ENCODE measurements at regions not wholly inside any gene's neighbourhood (a gene's known extent, or its start where the extent isn't known, plus 50 kb on each side); places are given as distances from the start of the nearest gene placed in this dataset.

DNA sequence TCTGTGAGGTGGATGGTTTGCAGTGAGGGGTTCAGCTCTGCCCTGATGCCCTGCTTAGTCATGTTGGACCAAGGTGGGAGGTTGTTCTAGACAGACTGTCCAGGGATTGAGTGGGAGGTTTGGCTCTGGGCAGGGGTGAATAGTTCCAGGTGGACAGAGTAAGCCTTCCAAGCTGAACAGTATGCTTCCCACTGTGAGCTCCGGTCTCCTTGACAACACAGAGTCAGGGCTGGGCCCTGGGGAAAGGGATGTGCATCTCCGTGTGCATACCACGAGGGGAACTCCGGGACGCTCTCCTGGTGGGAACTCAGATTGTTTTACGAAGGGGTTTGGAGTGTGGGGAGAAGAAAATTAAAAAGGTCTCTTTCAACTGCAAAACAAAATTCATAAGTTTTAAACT, 174.7 kb downstream of the DHX35 start:
- Histone ChIP-seq H3K27ac (no peak overlapping the region), H3K4me1 (no peaks in the 10 kb centered on the region), H3K27me3 (no peaks in the 10 kb centered on the region), H3K36me3 (no peaks in the 10 kb centered on the region), H3K4me3 (no peak overlapping the region), H3K9me3 (no peaks in the 10 kb centered on the region)
- intact Hi-C loops (cut with DNase I): no loop called here
- DNase-seq (ENCODE audit: extremely low spot score in 2 of 2): no peak
- TF ChIP-seq, protein P1, sequence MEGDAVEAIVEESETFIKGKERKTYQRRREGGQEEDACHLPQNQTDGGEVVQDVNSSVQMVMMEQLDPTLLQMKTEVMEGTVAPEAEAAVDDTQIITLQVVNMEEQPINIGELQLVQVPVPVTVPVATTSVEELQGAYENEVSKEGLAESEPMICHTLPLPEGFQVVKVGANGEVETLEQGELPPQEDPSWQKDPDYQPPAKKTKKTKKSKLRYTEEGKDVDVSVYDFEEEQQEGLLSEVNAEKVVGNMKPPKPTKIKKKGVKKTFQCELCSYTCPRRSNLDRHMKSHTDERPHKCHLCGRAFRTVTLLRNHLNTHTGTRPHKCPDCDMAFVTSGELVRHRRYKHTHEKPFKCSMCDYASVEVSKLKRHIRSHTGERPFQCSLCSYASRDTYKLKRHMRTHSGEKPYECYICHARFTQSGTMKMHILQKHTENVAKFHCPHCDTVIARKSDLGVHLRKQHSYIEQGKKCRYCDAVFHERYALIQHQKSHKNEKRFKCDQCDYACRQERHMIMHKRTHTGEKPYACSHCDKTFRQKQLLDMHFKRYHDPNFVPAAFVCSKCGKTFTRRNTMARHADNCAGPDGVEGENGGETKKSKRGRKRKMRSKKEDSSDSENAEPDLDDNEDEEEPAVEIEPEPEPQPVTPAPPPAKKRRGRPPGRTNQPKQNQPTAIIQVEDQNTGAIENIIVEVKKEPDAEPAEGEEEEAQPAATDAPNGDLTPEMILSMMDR (IDR thresholded peaks at IDR 0.05): no peak
- no peak for TF ChIP-seq POLR2AphosphoS5 (IDR thresholded peaks at IDR 0.05; ENCODE audit: insufficient read depth in 1 of 2, low read depth in 1 of 2)
- no peak for TF ChIP-seq POLR2A (IDR thresholded peaks at IDR 0.05)

DNA sequence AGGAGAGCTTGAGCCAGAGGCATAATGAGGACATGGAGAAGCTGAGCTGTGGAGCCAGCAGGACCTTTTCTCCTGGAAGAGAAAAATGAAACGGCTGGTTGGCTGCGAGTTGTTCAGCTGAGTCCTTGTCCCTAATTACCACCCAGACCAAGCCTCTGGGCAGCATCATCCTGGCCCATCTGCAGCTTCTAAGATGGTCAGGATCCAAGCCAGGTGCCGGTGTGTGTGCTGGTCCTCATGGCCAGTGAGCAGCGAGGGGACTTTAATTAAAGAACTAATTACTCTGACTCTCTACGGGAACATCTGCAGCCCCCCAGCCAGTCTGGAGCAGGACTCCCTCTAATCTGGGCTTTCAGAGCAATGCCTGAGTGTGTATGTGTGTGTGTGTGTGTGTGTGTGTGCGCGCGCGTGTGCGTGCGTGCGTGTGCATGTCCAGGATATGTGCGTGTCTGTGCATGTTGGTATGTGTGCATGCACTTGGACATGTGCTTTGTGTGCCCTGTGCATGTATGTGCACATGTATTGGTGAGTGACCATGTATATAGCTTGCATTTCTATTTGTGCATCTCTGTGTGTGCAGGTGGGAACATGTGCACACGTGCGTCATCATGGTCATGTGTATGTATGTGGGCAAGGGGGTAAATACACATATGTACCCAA, 173.9 kb downstream of the DHX35 start:
- intact Hi-C loops (cut with DNase I): no loop called here
- no peaks in the 10 kb centered on the region for H3K9me3 ChIP-seq
- H3K4me3 ChIP-seq: no peak overlapping the region
- TF ChIP-seq, protein P1 (IDR thresholded peaks at IDR 0.05): no peak
- TF ChIP-seq POLR2A (IDR thresholded peaks at IDR 0.05): no peak
- TF ChIP-seq POLR2AphosphoS5 (IDR thresholded peaks at IDR 0.05; ENCODE audit: insufficient read depth in 1 of 2, low read depth in 1 of 2): no peak
- no peaks in the 10 kb centered on the region for H3K4me1 ChIP-seq
- H3K27me3 ChIP-seq: no peaks in the 10 kb centered on the region
- no peaks in the 10 kb centered on the region for H3K36me3 ChIP-seq
- no peak overlapping the region for H3K27ac ChIP-seq
- no peak for DNase-seq (ENCODE audit: extremely low spot score in 2 of 2)

DNA sequence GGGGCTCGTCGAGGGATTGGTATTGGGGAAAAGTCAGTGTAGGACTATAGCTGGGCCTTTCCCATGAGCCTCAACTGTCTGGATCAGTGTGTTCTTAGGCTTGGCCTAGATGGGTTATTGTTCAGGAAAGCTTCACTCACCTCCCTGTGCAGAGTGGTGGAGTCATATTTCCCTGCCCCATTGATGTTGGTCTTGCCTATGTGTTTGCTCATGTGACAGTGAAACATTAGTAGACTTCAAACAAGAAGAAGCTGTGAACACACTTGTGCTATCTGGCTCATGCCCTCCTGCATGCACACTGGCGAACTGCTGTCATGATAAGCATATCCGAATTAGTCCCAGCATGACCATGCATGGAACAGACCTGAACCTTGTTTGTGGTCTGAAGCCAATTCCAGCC, 171.1 kb downstream of the DHX35 start:
- DNase-seq (ENCODE audit: extremely low spot score in 2 of 2): no peak
- H3K4me1 ChIP-seq: no peaks in the 10 kb centered on the region
- H3K9me3 ChIP-seq: no peaks in the 10 kb centered on the region
- intact Hi-C loops (cut with DNase I): no loop called here
- no peak overlapping the region for H3K4me3 ChIP-seq
- TF ChIP-seq POLR2AphosphoS5 (IDR thresholded peaks at IDR 0.05; ENCODE audit: insufficient read depth in 1 of 2, low read depth in 1 of 2) (no peak), POLR2A (IDR thresholded peaks at IDR 0.05) (no peak)
- TF ChIP-seq, protein P1 (IDR thresholded peaks at IDR 0.05): no peak
- H3K27me3 ChIP-seq: no peaks in the 10 kb centered on the region
- no peaks in the 10 kb centered on the region for H3K36me3 ChIP-seq
- no peak overlapping the region for H3K27ac ChIP-seq

DNA sequence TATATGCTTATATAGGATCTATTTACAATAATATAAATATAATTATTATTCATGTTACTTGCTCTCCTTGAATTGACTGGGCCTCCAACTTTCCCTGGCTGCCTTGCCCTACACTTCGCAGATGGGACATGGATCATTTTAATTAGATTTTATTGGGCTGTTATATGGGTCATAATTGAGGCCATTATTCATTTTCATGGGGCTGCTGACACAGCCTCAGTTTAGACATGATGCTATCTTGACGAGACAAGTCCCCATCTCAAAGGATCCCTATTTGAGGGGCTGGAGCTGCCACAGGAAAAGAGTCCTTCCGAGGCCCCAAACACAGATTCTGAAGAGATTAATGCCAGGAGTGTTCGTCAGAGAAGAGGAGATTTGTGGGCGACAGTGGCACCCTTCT, 170.4 kb downstream of the DHX35 start:
- no peak for TF ChIP-seq POLR2AphosphoS5 (IDR thresholded peaks at IDR 0.05; ENCODE audit: insufficient read depth in 1 of 2, low read depth in 1 of 2)
- Histone ChIP-seq H3K9me3 (no peaks in the 10 kb centered on the region), H3K36me3 (no peaks in the 10 kb centered on the region), H3K4me1 (no peaks in the 10 kb centered on the region), H3K27me3 (no peaks in the 10 kb centered on the region), H3K4me3 (no peak overlapping the region), H3K27ac (no peak overlapping the region)
- intact Hi-C loops (cut with DNase I): no loop called here
- DNase-seq (ENCODE audit: extremely low spot score in 2 of 2): no peak

DNA sequence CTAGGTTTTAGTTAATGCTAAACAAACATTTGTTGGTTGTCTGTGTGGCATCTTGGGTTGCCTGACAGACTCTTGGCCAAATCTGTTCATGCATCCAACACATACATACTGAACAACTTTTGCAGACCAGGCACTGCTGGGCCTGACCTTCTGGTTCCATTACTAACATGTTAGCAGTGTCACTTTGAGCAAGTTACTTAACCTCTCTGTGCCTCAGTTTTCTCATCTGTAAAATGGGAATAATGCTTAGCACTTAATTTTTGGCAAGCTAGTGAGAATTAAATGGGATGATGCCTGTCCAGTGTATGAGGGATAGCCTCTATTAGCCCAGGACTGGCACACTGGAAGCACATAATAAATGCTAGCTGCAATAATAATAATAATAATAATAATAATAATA, 169.9 kb downstream of the DHX35 start:
- Histone ChIP-seq H3K27me3 (no peaks in the 10 kb centered on the region), H3K9me3 (no peaks in the 10 kb centered on the region), H3K4me3 (no peak overlapping the region), H3K27ac (no peak overlapping the region), H3K4me1 (no peaks in the 10 kb centered on the region), H3K36me3 (no peaks in the 10 kb centered on the region)
- TF ChIP-seq, protein P1 (IDR thresholded peaks at IDR 0.05): no peak
- TF ChIP-seq POLR2A (IDR thresholded peaks at IDR 0.05) (no peak), POLR2AphosphoS5 (IDR thresholded peaks at IDR 0.05; ENCODE audit: insufficient read depth in 1 of 2, low read depth in 1 of 2) (no peak)
- intact Hi-C loops (cut with DNase I): no loop called here
- no peak for DNase-seq (ENCODE audit: extremely low spot score in 2 of 2)
